NB4 (cell line): ENCODE measurements at regions not wholly inside any gene's neighbourhood (a gene's known extent, or its start where the extent isn't known, plus 50 kb on each side); places are given as distances from the start of the nearest gene placed in this dataset.

Source experiments
- MYC ChIP-seq: IDR thresholded peaks from 2 replicates; pipeline ENCODE4 v1.6.1; 2011; ENCODE audit warnings: low read depth, low read length
- POLR2A ChIP-seq: IDR thresholded peaks from 2 replicates; pipeline ENCODE4 v1.6.1; 2011; ENCODE audit warnings: mild to moderate bottlenecking; ENCODE audit not compliant: insufficient read length; ENCODE audit errors: extremely low read depth
- TF ChIP-seq, protein P1 (sequence below): IDR thresholded peaks from one replicate; pipeline ENCODE4 v1.5.1; 2012; ENCODE audit warnings: low read depth, low read length
- TF ChIP-seq, protein P2 (sequence below): IDR thresholded peaks from 2 replicates; pipeline ENCODE4 v1.6.1; 2011; ENCODE audit warnings: low read depth, low read length

DNA sequence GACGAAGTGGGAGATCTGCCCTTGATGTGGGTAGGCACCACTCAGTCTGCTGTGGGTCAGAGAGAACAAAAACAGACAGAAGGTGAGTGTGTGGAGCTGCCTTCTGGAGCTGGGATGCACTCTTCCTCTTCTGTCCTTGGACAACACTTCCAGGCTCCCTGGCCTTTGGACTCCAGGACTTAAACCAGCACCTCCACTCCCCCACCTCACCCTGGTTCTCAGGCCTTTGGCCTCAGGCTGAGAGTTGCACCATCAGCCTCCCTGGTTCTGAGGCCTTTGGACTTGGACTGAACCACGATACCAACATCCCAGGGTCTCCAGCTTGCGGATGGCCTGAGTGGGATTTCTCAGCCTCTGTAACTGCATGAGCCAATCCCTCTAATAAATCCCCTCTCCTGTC lies 68.1 kb upstream of the STUM start:
- TF ChIP-seq, protein P1, sequence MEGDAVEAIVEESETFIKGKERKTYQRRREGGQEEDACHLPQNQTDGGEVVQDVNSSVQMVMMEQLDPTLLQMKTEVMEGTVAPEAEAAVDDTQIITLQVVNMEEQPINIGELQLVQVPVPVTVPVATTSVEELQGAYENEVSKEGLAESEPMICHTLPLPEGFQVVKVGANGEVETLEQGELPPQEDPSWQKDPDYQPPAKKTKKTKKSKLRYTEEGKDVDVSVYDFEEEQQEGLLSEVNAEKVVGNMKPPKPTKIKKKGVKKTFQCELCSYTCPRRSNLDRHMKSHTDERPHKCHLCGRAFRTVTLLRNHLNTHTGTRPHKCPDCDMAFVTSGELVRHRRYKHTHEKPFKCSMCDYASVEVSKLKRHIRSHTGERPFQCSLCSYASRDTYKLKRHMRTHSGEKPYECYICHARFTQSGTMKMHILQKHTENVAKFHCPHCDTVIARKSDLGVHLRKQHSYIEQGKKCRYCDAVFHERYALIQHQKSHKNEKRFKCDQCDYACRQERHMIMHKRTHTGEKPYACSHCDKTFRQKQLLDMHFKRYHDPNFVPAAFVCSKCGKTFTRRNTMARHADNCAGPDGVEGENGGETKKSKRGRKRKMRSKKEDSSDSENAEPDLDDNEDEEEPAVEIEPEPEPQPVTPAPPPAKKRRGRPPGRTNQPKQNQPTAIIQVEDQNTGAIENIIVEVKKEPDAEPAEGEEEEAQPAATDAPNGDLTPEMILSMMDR, result no peak
- TF ChIP-seq POLR2A (no peak), MYC (no peak)
- TF ChIP-seq, protein P2, sequence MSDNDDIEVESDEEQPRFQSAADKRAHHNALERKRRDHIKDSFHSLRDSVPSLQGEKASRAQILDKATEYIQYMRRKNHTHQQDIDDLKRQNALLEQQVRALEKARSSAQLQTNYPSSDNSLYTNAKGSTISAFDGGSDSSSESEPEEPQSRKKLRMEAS, result no peak
